Osteoblast (primary cell): ENCODE measurements at regions not wholly inside any gene's neighbourhood (a gene's known extent, or its start where the extent isn't known, plus 50 kb on each side); places are given as distances from the start of the nearest gene placed in this dataset.

ENCODE experiments used
- DNase-seq: peaks from one replicate; pipeline ENCODE4 v3.0.0; 2011; ENCODE audit warnings: low spot score, mixed read lengths; ENCODE audit not compliant: insufficient read length; ENCODE audit errors: missing footprints
- H2AFZ ChIP-seq: 2 replicates; pipeline ENCODE4 v1.6.0; 2011; ENCODE audit warnings: mild to moderate bottlenecking, low read length
- H3K27ac ChIP-seq: 2 replicates; pipeline ENCODE4 v1.5.1; 2011; ENCODE audit warnings: mild to moderate bottlenecking, low read depth, low read length, moderate library complexity
- H3K27me3 ChIP-seq: 2 replicates; pipeline ENCODE4 v1.6.0; 2012; ENCODE audit warnings: mild to moderate bottlenecking, control low read depth, inconsistent platforms, low read length, moderate library complexity; ENCODE audit not compliant: insufficient read depth
- H3K36me3 ChIP-seq: 2 replicates; pipeline ENCODE4 v1.5.1; 2011; ENCODE audit warnings: mild to moderate bottlenecking, low read length, control low read depth, moderate library complexity; ENCODE audit not compliant: insufficient read depth
- H3K4me1 ChIP-seq: 2 replicates; pipeline ENCODE4 v1.5.1; 2011; ENCODE audit warnings: mild to moderate bottlenecking, low read length, control low read depth, moderate library complexity; ENCODE audit not compliant: insufficient read depth
- H3K4me2 ChIP-seq: 2 replicates; pipeline ENCODE4 v1.6.0; 2011; ENCODE audit warnings: mild to moderate bottlenecking, low read length; ENCODE audit not compliant: insufficient read depth
- H3K4me3 ChIP-seq: fragments of 200-600 bp; sonication (generic); 3 replicates; pipeline ENCODE4 v1.5.1; 2012; ENCODE audit warnings: mild to moderate bottlenecking, low read length, inconsistent platforms; ENCODE audit not compliant: insufficient read depth
- H3K79me2 ChIP-seq: 2 replicates; pipeline ENCODE4 v1.6.0; 2012; ENCODE audit warnings: mild to moderate bottlenecking, low read length, control low read depth, inconsistent platforms; ENCODE audit not compliant: insufficient read depth
- H3K9me3 ChIP-seq: 2 replicates; pipeline ENCODE4 v1.5.1; 2011; ENCODE audit warnings: low read depth, low read length, control low read depth
- H4K20me1 ChIP-seq: 2 replicates; pipeline ENCODE4 v1.6.0; 2012; ENCODE audit warnings: mild to moderate bottlenecking, low read length, control low read depth; ENCODE audit not compliant: insufficient read depth
- TF ChIP-seq, protein P1 (sequence below): IDR thresholded peaks from 2 replicates; pipeline ENCODE4 v1.5.1; 2011; ENCODE audit warnings: mild to moderate bottlenecking, low read depth, low read length, moderate library complexity; ENCODE audit errors: extremely low read depth

DNA sequence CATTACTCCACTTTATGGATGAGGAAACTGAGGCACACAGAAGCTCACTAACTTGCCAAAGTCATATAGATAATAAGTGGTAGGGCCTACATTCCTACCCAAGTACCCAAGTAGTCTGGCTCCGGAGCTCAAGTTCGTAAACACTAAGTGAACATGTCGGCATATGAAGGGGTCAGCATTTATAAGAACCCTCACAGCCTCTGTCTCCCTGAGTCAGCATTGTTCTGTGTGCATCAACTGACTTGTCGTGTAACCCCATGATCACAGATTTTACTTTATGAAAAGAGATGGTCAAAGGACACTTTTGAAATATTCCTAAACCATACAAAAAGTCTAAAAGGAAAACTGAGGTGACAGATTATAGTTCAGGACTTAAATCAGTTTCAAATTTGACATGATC is 260.1 kb upstream of the CCDC54 start:
- Histone ChIP-seq H2AFZ (peak overlapping the region; percentile 91), H3K36me3 (no peaks in the 10 kb centered on the region)
- TF ChIP-seq, protein P1, sequence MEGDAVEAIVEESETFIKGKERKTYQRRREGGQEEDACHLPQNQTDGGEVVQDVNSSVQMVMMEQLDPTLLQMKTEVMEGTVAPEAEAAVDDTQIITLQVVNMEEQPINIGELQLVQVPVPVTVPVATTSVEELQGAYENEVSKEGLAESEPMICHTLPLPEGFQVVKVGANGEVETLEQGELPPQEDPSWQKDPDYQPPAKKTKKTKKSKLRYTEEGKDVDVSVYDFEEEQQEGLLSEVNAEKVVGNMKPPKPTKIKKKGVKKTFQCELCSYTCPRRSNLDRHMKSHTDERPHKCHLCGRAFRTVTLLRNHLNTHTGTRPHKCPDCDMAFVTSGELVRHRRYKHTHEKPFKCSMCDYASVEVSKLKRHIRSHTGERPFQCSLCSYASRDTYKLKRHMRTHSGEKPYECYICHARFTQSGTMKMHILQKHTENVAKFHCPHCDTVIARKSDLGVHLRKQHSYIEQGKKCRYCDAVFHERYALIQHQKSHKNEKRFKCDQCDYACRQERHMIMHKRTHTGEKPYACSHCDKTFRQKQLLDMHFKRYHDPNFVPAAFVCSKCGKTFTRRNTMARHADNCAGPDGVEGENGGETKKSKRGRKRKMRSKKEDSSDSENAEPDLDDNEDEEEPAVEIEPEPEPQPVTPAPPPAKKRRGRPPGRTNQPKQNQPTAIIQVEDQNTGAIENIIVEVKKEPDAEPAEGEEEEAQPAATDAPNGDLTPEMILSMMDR = no peak

DNA sequence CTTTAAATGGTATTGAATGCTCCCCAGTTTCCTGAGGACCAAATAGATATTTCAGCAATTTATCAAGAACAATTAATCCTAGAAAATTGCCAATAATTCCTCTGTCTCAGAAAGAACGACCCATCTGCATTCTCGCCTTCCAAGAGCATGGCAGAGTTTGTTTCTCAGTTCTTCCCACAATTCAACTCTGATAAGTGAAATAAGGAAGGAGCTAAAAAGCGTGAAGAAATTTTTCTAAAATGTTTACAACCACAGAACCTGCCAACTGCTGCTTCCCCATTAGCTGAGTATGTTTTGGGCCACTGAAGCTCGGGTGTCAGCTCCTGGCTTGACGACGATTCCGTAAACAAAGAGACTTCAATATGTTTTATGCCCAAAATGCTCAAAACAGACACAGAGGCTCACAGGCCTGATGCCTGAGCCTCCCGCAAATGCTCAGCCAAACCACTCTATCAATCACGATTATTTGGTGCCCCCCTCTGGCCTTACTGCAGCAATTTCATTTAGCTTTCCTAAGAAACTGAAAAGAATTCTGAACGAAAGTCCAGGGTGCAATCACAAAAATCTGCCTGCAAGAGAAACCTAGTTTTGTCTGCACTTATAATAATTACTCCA is 259.2 kb upstream of the CCDC54 start:
- Histone ChIP-seq H3K4me3 (no peak overlapping the region), H3K4me2 (peak overlapping the region; percentile 44), H3K9me3 (no peaks in the 10 kb centered on the region), H3K36me3 (no peaks in the 10 kb centered on the region), H4K20me1 (no peaks in the 10 kb centered on the region), H3K27me3 (no peaks in the 10 kb centered on the region), H3K27ac (peak overlapping the region; percentile 75), H3K79me2 (no peaks in the 10 kb centered on the region), H2AFZ (peak overlapping the region; percentile 91), H3K4me1 (peaks cover 13% of the 10 kb centered on the region)
- TF ChIP-seq, protein P1 = peak; percentile 82
- DNase-seq = peak; percentile 75

More for the DNA sequence above, 260.1 kb upstream of the CCDC54 start:
- H3K79me2 ChIP-seq = no peaks in the 10 kb centered on the region
- no peak overlapping the region for H3K4me2 ChIP-seq
- peaks cover 13% of the 10 kb centered on the region for H3K4me1 ChIP-seq
- no peak for DNase-seq
- H3K27me3 ChIP-seq = no peaks in the 10 kb centered on the region
- H3K27ac ChIP-seq = peak overlapping the region; percentile 75
- no peaks in the 10 kb centered on the region for H3K9me3 ChIP-seq
- no peaks in the 10 kb centered on the region for H4K20me1 ChIP-seq
- no peak overlapping the region for H3K4me3 ChIP-seq

DNA sequence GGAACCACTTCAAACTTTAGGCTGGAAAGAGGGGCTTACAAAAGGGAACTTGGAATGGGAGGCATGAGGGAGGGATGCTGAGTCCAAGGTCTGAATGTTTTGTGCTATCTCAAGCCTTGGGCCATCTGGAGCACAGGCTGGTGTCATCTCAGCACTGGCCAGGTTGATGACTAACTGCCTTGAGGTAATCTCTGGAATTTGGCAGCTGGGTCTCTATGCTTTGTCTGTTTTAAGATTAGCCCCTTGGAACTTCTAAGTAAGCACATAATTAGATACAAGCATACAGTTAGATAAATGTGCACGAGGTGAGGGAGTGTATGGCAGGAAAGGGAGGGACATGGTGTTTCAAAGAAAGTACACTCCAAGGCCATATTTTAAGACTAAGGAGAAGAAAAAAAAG is 252.4 kb upstream of the CCDC54 start:
- Histone ChIP-seq H4K20me1 (no peaks in the 10 kb centered on the region), H3K4me3 (no peak overlapping the region), H2AFZ (no peak overlapping the region), H3K27ac (no peak overlapping the region), H3K36me3 (no peaks in the 10 kb centered on the region), H3K4me1 (peaks cover 7% of the 10 kb centered on the region), H3K9me3 (no peaks in the 10 kb centered on the region), H3K27me3 (no peaks in the 10 kb centered on the region), H3K4me2 (no peak overlapping the region), H3K79me2 (no peaks in the 10 kb centered on the region)
- DNase-seq = no peak
- TF ChIP-seq, protein P1 = no peak

DNA sequence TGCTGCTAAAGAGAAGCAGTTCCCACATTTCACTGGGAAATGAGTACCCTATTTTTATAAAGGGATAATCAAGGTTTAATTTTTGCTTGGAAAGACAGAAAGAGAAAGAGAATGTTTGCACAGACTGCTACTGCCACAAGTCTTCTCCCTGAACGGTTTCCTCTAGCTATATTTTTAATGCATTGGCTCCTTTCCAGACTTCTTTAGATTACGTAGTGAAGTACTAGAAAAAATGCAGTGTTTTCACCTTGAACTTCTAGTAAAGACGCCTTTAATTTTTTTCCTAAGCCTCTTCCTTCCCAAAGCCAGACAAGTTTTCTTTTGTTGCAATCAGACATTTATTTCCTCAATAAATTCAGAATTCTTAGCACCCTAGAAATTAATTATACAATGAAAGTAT is 248.3 kb upstream of the CCDC54 start:
- Histone ChIP-seq H3K36me3 (no peaks in the 10 kb centered on the region), H3K4me1 (peaks cover 7% of the 10 kb centered on the region), H3K27ac (no peak overlapping the region), H3K27me3 (no peaks in the 10 kb centered on the region), H3K4me2 (no peak overlapping the region), H3K4me3 (no peak overlapping the region), H3K79me2 (no peaks in the 10 kb centered on the region), H4K20me1 (no peaks in the 10 kb centered on the region), H2AFZ (no peak overlapping the region), H3K9me3 (no peaks in the 10 kb centered on the region)
- TF ChIP-seq, protein P1 = no peak
- no peak for DNase-seq
